Loucy (cell line): ENCODE measurements at regions not wholly inside any gene's neighbourhood (a gene's known extent, or its start where the extent isn't known, plus 50 kb on each side); places are given as distances from the start of the nearest gene placed in this dataset.

Experiments
- H2AFZ ChIP-seq: fragments of 200-600 bp; sonication (generic); 2 replicates; pipeline ENCODE4 v1.6.0; 2016; ENCODE audit warnings: antibody characterized with exemption, mild to moderate bottlenecking, low read length, moderate library complexity
- H3F3A ChIP-seq: fragments of 200-600 bp; 2 replicates; pipeline ENCODE4 v1.6.0; 2016; ENCODE audit warnings: antibody characterized with exemption, low read depth, mild to moderate bottlenecking
- H3K27me3 ChIP-seq: fragments of 200-600 bp; sonication (generic); 2 replicates; pipeline ENCODE4 v1.6.1; 2014; ENCODE audit warnings: low read length, mild to moderate bottlenecking; ENCODE audit not compliant: insufficient read depth, poor library complexity, severe bottlenecking
- H3K36me3 ChIP-seq: fragments of 200-600 bp; sonication (generic); 2 replicates; pipeline ENCODE4 v1.6.1; 2016; ENCODE audit warnings: low read length; ENCODE audit not compliant: insufficient read depth
- H3K4me1 ChIP-seq: fragments of 200-600 bp; sonication (generic); 2 replicates; pipeline ENCODE4 v1.5.1; 2014; ENCODE audit warnings: low read length, mild to moderate bottlenecking; ENCODE audit not compliant: insufficient read depth, poor library complexity, severe bottlenecking
- H3K4me2 ChIP-seq: fragments of 200-600 bp; sonication (generic); 2 replicates; pipeline ENCODE4 v1.6.0; 2014; ENCODE audit warnings: antibody characterized with exemption, low read length, low read depth, mild to moderate bottlenecking; ENCODE audit not compliant: poor library complexity, severe bottlenecking
- H3K4me3 ChIP-seq: fragments of 200-600 bp; sonication (generic); 2 replicates; pipeline ENCODE4 v1.5.1; 2014; ENCODE audit warnings: low read length, mild to moderate bottlenecking, mixed read lengths; ENCODE audit not compliant: poor library complexity, severe bottlenecking
- H3K79me2 ChIP-seq: fragments of 200-600 bp; sonication (generic); 2 replicates; pipeline ENCODE4 v1.6.1; 2014; ENCODE audit warnings: low read length; ENCODE audit not compliant: insufficient read depth
- H3K9ac ChIP-seq: fragments of 200-600 bp; sonication (generic); 2 replicates; pipeline ENCODE4 v1.6.0; 2014; ENCODE audit warnings: mild to moderate bottlenecking, low read depth, low read length, moderate library complexity; ENCODE audit not compliant: poor library complexity, severe bottlenecking
- H3K9me2 ChIP-seq: fragments of 200-600 bp; sonication (generic); replicated peaks from 2 replicates; pipeline ENCODE4 v1.6.1; 2016; ENCODE audit warnings: low read depth, low read length, mixed read lengths
- H3K9me3 ChIP-seq: fragments of 200-600 bp; sonication (generic); 2 replicates; pipeline ENCODE4 v1.6.1; 2014; ENCODE audit warnings: mild to moderate bottlenecking, antibody characterized with exemption, low read length, low read depth; ENCODE audit not compliant: insufficient read depth
- H4K20me1 ChIP-seq: fragments of 200-600 bp; sonication (generic); 2 replicates; pipeline ENCODE4 v1.6.0; 2014; ENCODE audit warnings: antibody characterized with exemption, low read length, mild to moderate bottlenecking; ENCODE audit not compliant: insufficient read depth, poor library complexity, severe bottlenecking
- CTCF ChIP-seq: fragments of 200-600 bp; sonication (generic); conservative IDR thresholded peaks from 2 replicates; pipeline ENCODE4 v1.5.1; 2014; ENCODE audit warnings: mild to moderate bottlenecking, antibody characterized with exemption, low read length
- EZH2phosphoT487 ChIP-seq: fragments of 200-600 bp; IDR thresholded peaks from 2 replicates; pipeline ENCODE4 v1.6.1; 2018; ENCODE audit warnings: antibody characterized with exemption, mild to moderate bottlenecking, moderate library complexity, borderline replicate concordance

DNA sequence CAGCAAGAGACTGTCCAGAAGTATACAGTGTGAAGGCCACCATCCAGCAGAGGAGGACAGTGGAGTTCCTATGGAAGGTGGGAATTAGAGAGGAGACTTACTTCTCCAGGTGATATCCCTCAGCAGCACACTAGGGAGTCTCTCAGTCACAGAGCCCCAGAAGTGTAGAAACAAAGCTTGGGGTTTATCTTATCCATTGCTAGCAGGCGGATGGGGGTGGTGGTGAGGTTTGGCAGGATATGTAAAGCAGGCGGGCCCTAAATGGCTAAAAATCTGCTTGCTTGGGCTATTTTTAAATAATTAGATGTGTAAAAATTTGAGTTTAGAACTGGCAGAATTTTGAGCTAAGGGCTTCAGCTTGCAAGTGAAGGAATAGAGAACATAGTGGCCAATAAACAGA is 50.1 kb upstream of the RGS18 start:
- no peaks in the 10 kb centered on the region for H3K9me2 ChIP-seq
- H3K4me1 ChIP-seq, result peaks cover 12% of the 10 kb centered on the region
- H3K27me3 ChIP-seq, result no peaks in the 10 kb centered on the region
- H3K4me2 ChIP-seq, result no peak overlapping the region
- H3K9ac ChIP-seq, result no peak overlapping the region
- no peak overlapping the region; the same call in 1 of the 2 replicates for H2AFZ ChIP-seq
- no peaks in the 10 kb centered on the region for H3K79me2 ChIP-seq
- no peaks in the 10 kb centered on the region for H3K36me3 ChIP-seq
- no peaks in the 10 kb centered on the region for H3F3A ChIP-seq
- H3K4me3 ChIP-seq, result no peak overlapping the region
- H3K9me3 ChIP-seq, result no peaks in the 10 kb centered on the region
- TF ChIP-seq CTCF (no peak), EZH2phosphoT487 (no peak)
- H4K20me1 ChIP-seq, result no peaks in the 10 kb centered on the region
